ENCODE measurements at regions not wholly inside any gene's neighbourhood (a gene's known extent, or its start where the extent isn't known, plus 50 kb on each side); places are given as distances from the start of the nearest gene placed in this dataset.

- no peaks in the 10 kb centered on the region for H3K27me3 ChIP-seq
- DNase-seq (ENCODE audit: low spot score): no peak
- H3K9me3 ChIP-seq: no peaks in the 10 kb centered on the region
- no peaks in the 10 kb centered on the region for H3K36me3 ChIP-seq
- no peak overlapping the region for H3K4me3 ChIP-seq
- TF ChIP-seq CTCF (IDR thresholded peaks at IDR 0.05): no peak
- no peaks in the 10 kb centered on the region for H3K4me1 ChIP-seq
- H3K27ac ChIP-seq: no peak overlapping the region
These were observed 93.5 kb upstream of the DKK2 start for GRCh38 chr4:107129611-107130010.

- no peak for TF ChIP-seq CTCF (IDR thresholded peaks at IDR 0.05)
- H3K27ac ChIP-seq: no peak overlapping the region
- no peaks in the 10 kb centered on the region for H3K27me3 ChIP-seq
- DNase-seq (ENCODE audit: low spot score): no peak
- no peaks in the 10 kb centered on the region for H3K9me3 ChIP-seq
- H3K36me3 ChIP-seq: no peaks in the 10 kb centered on the region
- no peaks in the 10 kb centered on the region for H3K4me1 ChIP-seq
- H3K4me3 ChIP-seq: no peak overlapping the region
These were observed 93.0 kb upstream of the DKK2 start for GRCh38 chr4:107129076-107129475.

GRCh38 chr4:107128116-107128515 is 92.0 kb upstream of the DKK2 start:
- TF ChIP-seq CTCF (IDR thresholded peaks at IDR 0.05): no peak
- Histone ChIP-seq H3K4me1 (no peaks in the 10 kb centered on the region), H3K27me3 (no peaks in the 10 kb centered on the region), H3K27ac (no peak overlapping the region), H3K9me3 (no peaks in the 10 kb centered on the region), H3K36me3 (no peaks in the 10 kb centered on the region), H3K4me3 (no peak overlapping the region)
- DNase-seq (ENCODE audit: low spot score): no peak

GRCh38 chr4:107125496-107125895 is 89.4 kb upstream of the DKK2 start:
- no peaks in the 10 kb centered on the region for H3K27me3 ChIP-seq
- no peak overlapping the region for H3K4me3 ChIP-seq
- H3K9me3 ChIP-seq: no peaks in the 10 kb centered on the region
- no peaks in the 10 kb centered on the region for H3K36me3 ChIP-seq
- H3K27ac ChIP-seq: no peak overlapping the region
- H3K4me1 ChIP-seq: no peaks in the 10 kb centered on the region
- TF ChIP-seq CTCF (IDR thresholded peaks at IDR 0.05): no peak
- no peak for DNase-seq (ENCODE audit: low spot score)

GRCh38 chr4:107122736-107123135 is 86.6 kb upstream of the DKK2 start:
- Histone ChIP-seq H3K4me1 (no peaks in the 10 kb centered on the region), H3K36me3 (no peaks in the 10 kb centered on the region), H3K27me3 (no peaks in the 10 kb centered on the region), H3K9me3 (no peaks in the 10 kb centered on the region), H3K4me3 (no peak overlapping the region), H3K27ac (no peak overlapping the region)
- no peak for DNase-seq (ENCODE audit: low spot score)
- no peak for TF ChIP-seq CTCF (IDR thresholded peaks at IDR 0.05)

GRCh38 chr4:107120661-107121060 is 84.5 kb upstream of the DKK2 start:
- Histone ChIP-seq H3K9me3 (no peaks in the 10 kb centered on the region), H3K36me3 (no peaks in the 10 kb centered on the region), H3K27me3 (no peaks in the 10 kb centered on the region), H3K4me3 (no peak overlapping the region), H3K27ac (no peak overlapping the region), H3K4me1 (no peaks in the 10 kb centered on the region)
- no peak for DNase-seq (ENCODE audit: low spot score)
- TF ChIP-seq CTCF (IDR thresholded peaks at IDR 0.05): no peak
